ENCODE measurements at regions not wholly inside any gene's neighbourhood (a gene's known extent, or its start where the extent isn't known, plus 50 kb on each side); places are given as distances from the start of the nearest gene placed in this dataset.
"Not testable (repeated sequence)": the region's sequence is repeated elsewhere in the genome, so short reads cannot be mapped to it uniquely, and the experiment has no call there.

DNA sequence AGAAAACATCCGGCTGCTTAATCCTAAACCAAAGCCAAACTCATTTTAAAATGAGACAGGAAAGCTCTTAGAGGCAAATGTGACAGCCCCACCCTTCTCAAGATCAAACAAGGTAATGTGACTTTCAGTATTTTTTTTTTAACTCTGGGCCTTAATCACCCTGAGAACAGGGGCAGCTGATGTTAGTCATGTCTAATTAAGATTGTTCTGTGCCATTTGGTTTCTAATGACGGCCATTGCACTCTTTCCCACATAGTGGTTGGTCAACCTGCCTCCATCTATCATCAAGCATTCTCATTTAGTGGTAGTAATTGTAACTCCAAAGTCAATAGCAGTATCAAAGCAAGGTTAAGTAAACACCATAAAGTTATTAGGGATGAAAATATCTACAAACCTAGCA is 191.6 kb upstream of the EXOC2 start:
- DNase-seq: no peak

- DNase-seq: no peak
These were observed 189.2 kb upstream of the EXOC2 start for GRCh38 chr6:882084-882598.

GRCh38 chr6:878179-878578 is 185.2 kb upstream of the EXOC2 start:
- no peak for DNase-seq

DNA sequence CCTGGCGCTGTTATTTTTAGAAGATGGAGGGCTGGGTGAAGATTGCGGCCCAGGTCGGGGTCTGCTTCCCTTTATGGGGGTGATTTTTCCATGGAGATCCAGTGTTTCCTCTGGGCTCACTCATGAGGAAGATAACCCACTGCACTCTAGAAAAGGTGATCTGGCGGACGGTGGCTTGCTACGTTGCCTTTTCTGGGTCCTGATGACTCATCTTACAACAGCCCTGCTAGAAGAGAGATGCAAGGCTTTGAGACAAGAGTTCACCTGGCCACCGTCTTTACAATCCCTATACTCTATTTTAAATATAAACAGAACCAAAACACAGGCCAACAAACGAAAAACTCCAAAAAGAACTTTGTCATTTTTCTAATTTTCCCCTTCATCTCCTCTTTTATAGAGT is 182.1 kb upstream of the EXOC2 start:
- DNase-seq: no peak

DNA sequence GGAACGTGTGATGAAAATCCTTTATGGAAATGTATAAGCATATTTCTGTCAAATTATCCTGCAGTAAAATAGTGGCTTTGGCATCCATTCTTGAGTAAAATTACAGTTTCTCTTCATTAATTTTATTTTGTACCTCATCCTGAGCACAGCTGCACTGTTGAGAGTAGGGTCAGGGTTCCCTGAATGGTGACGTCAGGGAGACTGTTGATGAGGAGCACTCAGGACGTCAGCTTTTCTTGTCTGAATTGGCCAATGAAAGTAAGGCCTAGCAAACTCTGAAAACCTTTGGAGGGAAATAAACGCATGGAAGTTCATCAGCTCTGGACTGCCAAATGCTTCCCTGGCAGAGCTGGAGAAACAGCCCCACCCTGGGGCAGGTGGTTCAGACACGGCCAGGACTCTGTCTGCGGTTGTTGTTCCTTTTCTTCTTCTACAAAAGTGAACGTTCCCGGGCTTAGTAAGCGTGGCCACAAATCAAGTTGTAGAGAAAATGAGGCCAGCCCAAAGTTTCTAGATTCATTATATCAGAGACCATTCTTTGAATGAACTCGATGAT is 179.7 kb upstream of the EXOC2 start:
- no peak for DNase-seq

GRCh38 chr6:871503-871902 is 178.6 kb upstream of the EXOC2 start:
- DNase-seq: no peak

GRCh38 chr6:870096-870495 is 177.2 kb upstream of the EXOC2 start:
- DNase-seq: no peak

- no peak for DNase-seq
These were observed 175.3 kb upstream of the EXOC2 start for GRCh38 chr6:868201-868600.

GRCh38 chr6:867378-867777 is 174.4 kb upstream of the EXOC2 start:
- DNase-seq: no peak

DNA sequence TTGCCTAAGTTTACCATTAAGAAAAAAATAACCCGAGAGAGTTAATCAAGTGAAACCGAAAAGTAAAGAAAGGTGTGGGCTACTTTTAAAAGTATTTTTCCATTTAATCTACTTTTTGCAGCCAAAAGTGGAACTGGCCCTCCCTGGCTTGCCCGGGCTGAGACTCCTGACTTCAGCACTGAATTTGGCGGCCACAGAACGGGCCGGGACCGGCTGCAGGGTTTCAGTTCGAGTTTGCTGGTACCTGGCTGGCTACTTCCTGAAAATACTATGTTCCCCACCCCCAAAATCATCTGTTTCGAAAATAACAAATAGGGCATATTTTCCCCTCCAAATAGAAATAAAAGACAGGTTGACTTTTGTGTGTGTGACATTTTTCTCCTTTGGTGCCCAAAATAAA is 173.4 kb upstream of the EXOC2 start:
- DNase-seq: no peak

GRCh38 chr6:865846-866245 is 172.9 kb upstream of the EXOC2 start:
- no peak for DNase-seq

DNA sequence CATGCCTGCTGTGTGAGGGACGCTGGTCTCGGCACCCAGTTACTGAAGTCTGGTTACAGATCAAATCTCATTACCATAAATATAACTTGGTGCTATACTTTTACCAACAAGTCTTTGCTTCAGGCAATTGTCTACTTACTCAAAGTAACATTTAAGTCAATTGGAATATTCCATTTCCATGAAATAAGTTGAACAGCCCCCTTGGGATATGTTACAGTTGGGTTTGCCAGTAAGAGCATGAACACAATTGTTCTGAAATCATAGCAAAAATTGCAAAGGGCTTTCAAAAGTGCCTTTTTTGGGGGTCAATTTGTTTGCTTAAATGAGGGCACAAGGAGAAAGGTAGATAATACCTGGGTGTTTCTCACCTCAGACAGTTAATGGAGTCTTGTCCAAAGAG is 170.9 kb upstream of the EXOC2 start:
- DNase-seq: no peak

- not testable (repeated sequence) for DNase-seq
These were observed 170.2 kb upstream of the EXOC2 start for GRCh38 chr6:863127-863526.

DNA sequence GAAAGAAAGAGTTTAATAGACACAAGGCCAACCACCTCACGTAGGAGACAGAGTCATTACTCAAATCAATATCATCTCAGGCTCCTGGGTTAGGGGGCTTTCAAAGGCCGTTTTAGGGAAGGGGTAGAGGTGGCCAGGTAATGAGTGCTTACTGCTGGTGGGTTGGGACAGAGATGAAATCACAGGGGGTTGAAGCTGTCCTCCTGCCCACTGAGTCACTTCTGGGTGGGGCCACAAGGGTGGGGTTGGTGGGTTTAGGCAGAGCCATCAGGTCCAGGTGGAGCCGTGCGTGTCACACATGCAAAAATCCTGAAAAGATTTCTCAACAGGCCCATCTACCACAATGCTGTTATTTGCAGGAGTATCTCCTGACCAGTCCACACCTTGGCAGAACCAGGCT is 167.0 kb upstream of the EXOC2 start:
- DNase-seq: no peak

DNA sequence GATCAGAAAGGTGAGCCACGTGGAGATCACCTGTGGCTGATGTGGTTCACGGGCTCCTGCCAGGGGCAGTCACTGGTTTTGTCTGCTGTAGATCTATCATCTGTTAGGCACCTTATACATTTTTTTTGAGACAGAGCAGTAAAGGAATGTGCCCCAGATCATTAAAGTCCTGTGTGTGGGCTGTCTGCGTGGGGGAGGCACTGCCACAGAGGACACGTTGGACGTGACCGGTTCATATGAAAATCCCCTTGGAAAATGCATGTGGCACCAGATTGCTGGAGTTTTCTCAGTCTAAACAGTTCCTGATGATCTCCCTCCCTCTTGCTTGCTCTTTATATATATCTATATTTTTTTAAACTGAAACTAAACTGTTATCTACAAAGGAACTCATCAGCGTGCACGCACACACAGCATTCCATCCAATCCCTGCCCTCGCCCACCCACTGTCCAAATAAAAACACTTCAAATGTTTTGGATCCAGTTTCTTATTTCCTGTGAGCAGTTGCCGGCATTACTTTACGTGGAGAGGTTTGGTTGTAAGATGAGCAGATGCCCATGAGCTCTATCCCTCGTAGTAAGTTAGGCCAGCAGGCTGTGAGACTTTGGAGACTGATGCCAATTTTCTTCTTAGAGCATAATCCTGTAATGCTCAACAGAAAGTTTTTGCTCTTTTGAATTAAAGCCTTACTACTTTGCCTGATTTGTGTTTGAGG is 161.6 kb upstream of the EXOC2 start:
- no peak for DNase-seq

DNA sequence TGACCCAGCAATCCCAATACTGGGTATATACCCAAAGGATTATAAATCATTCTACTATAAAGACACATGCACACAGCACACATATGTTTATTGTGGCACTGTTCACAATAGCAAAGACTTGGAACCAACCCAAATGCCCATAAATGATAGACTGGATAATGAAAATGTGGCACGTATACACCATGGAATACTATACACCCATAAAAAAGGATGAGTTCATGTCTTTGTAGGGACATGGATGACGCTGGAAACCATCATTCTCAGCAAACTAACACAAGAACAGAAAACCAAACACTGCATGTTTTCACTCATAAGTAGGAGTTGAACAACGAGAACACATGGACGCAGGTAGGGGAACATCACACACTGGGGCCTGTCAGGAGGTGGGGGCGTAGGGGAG is 159.3 kb upstream of the EXOC2 start:
- DNase-seq: not testable (repeated sequence)

GRCh38 chr6:849075-849506 is 156.2 kb upstream of the EXOC2 start:
- DNase-seq: no peak

DNA sequence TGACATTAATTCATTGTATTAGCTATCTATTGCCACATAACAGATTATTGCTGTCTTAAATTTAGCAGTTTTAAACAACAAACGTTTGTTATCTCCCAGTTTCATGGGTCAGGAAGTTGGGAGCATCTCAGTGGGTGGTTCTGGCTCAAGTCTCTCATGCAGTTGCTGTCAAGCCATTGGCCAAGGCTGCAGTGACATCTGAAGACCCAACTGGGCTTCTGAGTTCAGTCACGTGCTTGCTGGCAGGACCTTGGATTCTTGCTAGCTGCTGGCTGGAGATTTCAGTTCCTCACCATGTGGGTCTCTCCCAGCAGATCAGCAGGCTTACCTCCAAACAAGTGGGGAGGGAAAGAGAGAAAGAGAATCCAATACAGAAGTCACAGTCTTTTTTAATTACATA is 152.6 kb upstream of the EXOC2 start:
- DNase-seq: no peak

DNA sequence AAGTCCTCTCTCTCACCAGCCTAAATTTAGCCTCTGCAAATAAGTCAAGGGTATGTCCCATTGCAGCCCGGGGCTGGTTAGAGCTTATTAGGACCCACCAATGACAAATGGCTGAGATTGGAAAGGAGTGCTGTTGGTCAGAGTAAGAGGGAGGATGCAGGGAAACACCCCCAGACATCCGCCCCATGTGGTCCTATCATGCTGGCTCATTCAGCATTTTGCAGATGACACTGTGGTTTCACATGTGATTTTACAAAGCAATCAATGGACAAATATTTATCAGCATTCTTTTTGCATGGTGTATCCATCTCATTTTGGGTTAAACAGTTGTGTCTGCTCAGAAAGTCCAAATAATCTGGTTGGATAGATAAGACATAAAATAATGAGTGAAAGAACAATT is 152.2 kb upstream of the EXOC2 start:
- no peak for DNase-seq

- DNase-seq: no peak
These were observed 149.2 kb upstream of the EXOC2 start for GRCh38 chr6:842141-842540.

DNA sequence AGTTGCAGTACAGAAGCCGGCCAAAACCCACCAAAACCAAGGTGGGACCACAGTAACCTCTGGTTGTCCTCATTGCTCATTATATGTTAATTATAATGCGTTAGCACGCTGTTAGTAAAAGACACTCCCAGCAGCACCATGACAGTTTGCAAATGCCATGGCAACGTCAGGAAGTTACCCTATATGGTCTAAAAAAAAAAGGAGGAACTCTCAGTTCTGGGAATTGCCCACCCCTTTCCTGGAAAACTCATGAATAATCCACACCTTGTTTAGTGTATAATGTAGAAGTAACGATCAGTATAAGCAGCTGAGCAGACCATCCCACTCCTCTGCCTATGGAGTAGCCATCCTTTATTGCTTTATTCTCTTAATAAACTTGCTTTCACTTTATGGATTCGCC is 148.6 kb upstream of the EXOC2 start:
- DNase-seq: no peak

DNA sequence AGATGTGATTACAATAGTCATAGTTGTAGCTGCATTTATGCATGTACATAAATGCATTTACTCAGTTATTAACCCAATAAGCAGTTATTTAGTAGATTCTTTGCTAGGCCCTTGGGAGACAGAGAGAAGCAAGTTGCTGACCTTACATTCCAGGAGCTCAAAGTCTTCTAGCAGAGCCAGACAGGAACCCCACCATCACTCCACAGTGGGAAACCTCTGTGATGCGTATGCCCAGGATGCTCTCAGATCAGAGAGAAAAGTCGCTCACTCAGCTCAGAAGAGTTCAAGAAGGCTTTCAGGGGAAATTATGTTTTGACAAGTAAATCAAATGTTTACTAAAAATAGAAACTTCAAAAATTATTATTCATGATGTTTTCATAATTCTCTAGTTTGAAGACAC is 146.3 kb upstream of the EXOC2 start:
- no peak for DNase-seq

- no peak for DNase-seq
These were observed 144.4 kb upstream of the EXOC2 start for GRCh38 chr6:837380-837779.

DNA sequence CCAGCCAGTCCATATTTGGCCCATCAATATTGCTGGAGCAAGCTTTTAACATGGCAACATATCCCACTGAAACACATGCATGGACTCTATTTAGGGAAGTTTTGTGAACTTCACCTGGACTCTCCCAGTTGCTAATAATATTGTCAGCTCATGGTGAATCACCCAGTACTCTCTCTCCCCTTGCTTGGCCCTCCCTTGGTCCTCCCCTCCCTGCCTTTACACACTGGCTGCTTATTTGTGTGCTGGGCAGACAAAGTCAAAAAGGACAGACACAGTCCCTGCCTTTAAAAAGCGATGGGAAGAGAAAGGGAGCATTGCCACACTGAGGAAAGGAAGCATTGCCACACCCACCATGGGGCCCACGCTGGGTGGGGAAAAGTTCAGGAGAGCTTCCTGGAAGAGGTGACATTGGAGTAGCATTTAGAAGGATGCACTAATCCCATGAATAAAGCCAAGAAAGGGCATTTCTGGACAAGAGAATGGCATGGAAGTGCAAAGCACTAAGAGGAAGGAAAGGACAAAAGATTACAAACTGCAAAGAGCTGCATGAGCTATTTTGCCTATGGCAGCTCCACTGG is 143.4 kb upstream of the EXOC2 start:
- DNase-seq: no peak

Measured in NCI-H774 (cell line).